Activated CD8-positive, alpha-beta memory T cell treated with anti-CD3 and anti-CD28 coated beads, Interleukin-2, amount 10 ng/mL, durations not matched to agents 7 days and 5 days (primary cell): ENCODE measurements at regions not wholly inside any gene's neighbourhood (a gene's known extent, or its start where the extent isn't known, plus 50 kb on each side); places are given as distances from the start of the nearest gene placed in this dataset.

Source experiments
- ATAC-seq: fragments of 150-1000 bp; cut with Tn5 transposase; one replicate; pipeline ENCODE4 v1.10.0; 2021; ENCODE audit warnings: moderate library complexity
- CTCF ChIA-PET: fragments of 350-600 bp; sonication (Branson Sonifier 250); formaldehyde crosslinking; loops from one replicate; lab custom pipeline; 2021; ENCODE audit warnings: antibody characterized with exemption; lab: Charles Lee
- DNase-seq: peaks from one replicate; pipeline ENCODE4 v3.0.0-alpha.2; 2020
- H3K27ac Mint-ChIP-seq: one replicate; pipeline ENCODE4 v1.8.0; 2021; ENCODE audit warnings: mild to moderate bottlenecking, mixed read lengths
- H3K27me3 Mint-ChIP-seq: one replicate; pipeline ENCODE4 v1.8.0; 2021; ENCODE audit warnings: mixed read lengths
- H3K36me3 Mint-ChIP-seq: one replicate; pipeline ENCODE4 v1.8.0; 2021; ENCODE audit warnings: mild to moderate bottlenecking, mixed read lengths
- H3K4me1 Mint-ChIP-seq: one replicate; pipeline ENCODE4 v1.8.0; 2021; ENCODE audit warnings: mixed read lengths
- H3K4me3 Mint-ChIP-seq: one replicate; pipeline ENCODE4 v1.8.0; 2021; ENCODE audit warnings: mild to moderate bottlenecking, moderate library complexity, mixed read lengths
- H3K9me3 Mint-ChIP-seq: one replicate; pipeline ENCODE4 v1.8.0; 2022; ENCODE audit warnings: low read depth, mixed read lengths

- no peaks in the 10 kb centered on the region for H3K27me3 Mint-ChIP-seq
- no peak for DNase-seq
- no peaks in the 10 kb centered on the region for H3K4me1 Mint-ChIP-seq
- CTCF ChIA-PET: no interaction called here
- no peak overlapping the region for H3K4me3 Mint-ChIP-seq
- no peak overlapping the region for H3K27ac Mint-ChIP-seq
- ATAC-seq: no peak
- H3K36me3 Mint-ChIP-seq: no peaks in the 10 kb centered on the region
- H3K9me3 Mint-ChIP-seq: no peaks in the 10 kb centered on the region
Observed at GRCh38 chr13:70895599-70895998, 787.3 kb upstream of the KLHL1 start.

DNA sequence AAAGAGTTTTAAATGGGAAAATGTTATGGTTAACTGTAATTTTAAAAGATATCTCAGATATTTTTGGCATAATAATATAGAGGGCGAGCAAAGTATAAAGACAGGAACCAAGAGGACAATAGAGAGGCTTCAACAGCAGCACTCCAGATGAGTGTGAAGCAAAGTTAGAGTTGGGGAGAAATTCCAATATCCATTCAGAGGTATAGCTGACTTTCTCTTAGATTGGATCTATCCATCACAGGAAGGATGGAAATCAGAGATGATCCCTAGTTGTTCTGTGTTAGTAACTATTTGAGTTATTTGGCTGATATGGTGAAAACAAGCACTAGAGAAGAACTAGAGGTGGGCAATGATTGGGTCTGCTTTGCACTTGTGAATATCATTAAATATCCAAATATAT is 786.0 kb upstream of the KLHL1 start:
- Mint-ChIP-seq H3K36me3 (no peaks in the 10 kb centered on the region), H3K9me3 (no peaks in the 10 kb centered on the region), H3K27me3 (no peaks in the 10 kb centered on the region), H3K4me1 (no peaks in the 10 kb centered on the region), H3K4me3 (no peak overlapping the region), H3K27ac (no peak overlapping the region)
- ATAC-seq: no peak
- DNase-seq: no peak
- CTCF ChIA-PET: no interaction called here

DNA sequence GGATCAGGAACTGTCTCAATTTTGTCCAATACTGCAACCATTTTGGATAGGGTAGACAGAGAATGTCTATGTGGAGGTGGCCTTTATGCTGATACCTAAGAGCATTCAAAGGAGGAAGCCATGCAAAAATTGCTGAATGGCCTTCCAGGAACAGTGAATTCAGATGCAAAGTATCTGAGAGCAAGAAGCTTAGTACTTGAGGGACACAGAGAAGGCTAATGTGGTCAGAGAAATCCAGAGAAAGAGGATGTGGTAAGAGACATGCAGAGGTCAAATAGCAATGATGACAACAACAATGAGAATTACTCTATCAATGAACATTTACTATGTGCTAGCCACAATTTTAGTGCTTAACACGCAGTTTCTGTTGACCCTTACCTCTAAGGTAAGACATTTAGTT is 785.6 kb upstream of the KLHL1 start:
- DNase-seq: no peak
- peaks cover under 1% of the 10 kb centered on the region for H3K9me3 Mint-ChIP-seq
- no peaks in the 10 kb centered on the region for H3K36me3 Mint-ChIP-seq
- H3K4me1 Mint-ChIP-seq: no peaks in the 10 kb centered on the region
- CTCF ChIA-PET: no interaction called here
- no peak overlapping the region for H3K27ac Mint-ChIP-seq
- H3K27me3 Mint-ChIP-seq: no peaks in the 10 kb centered on the region
- no peak for ATAC-seq
- H3K4me3 Mint-ChIP-seq: no peak overlapping the region

DNA sequence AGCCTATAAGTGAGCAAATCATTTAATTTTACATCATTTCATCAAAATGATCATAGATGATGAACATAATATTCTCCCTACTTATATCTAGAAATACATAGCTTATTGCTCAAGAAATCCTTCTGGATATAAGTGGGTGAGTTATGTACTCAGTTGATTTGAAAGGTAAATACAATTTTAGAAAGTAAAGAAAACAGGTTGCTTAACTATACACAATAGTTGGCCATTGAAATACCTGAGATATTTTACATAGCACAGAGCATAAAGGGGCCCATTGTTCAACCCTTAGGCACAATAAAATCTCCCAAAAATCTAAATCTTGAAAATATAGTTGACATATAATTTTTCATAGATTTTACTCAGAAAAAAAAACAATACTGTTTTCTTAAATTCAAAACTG is 782.0 kb upstream of the KLHL1 start:
- Mint-ChIP-seq H3K4me1 (no peaks in the 10 kb centered on the region), H3K27me3 (no peaks in the 10 kb centered on the region), H3K4me3 (no peak overlapping the region), H3K27ac (no peak overlapping the region), H3K9me3 (peaks cover 4% of the 10 kb centered on the region), H3K36me3 (no peaks in the 10 kb centered on the region)
- no peak for ATAC-seq
- CTCF ChIA-PET: no interaction called here
- no peak for DNase-seq

- no peaks in the 10 kb centered on the region for H3K36me3 Mint-ChIP-seq
- DNase-seq (no peak), ATAC-seq (no peak)
- H3K27me3 Mint-ChIP-seq: no peaks in the 10 kb centered on the region
- CTCF ChIA-PET: no interaction called here
- peaks cover 4% of the 10 kb centered on the region for H3K9me3 Mint-ChIP-seq
- no peaks in the 10 kb centered on the region for H3K4me1 Mint-ChIP-seq
- H3K27ac Mint-ChIP-seq: no peak overlapping the region
- H3K4me3 Mint-ChIP-seq: no peak overlapping the region
Observed at GRCh38 chr13:70889163-70889562, 780.9 kb upstream of the KLHL1 start.

DNA sequence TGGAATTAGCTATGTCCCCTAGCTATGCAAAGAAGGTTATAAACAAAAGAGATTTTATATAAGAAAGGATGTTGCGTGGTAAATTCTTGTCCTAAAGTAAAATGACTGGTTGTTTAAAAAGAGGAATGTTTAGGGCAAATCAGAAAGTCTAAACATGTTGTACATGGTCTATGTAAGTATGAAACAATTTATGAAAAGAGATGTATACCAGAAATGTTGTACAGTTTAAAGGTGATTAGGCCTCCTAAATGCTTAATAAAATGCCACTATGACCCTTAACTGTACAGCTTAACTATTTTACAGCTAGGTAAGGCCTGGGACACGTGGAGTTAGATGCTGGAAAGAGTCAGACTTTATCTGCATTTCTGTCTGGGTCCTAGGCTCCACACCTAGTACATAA is 775.9 kb upstream of the KLHL1 start:
- H3K27me3 Mint-ChIP-seq: no peaks in the 10 kb centered on the region
- no peaks in the 10 kb centered on the region for H3K4me1 Mint-ChIP-seq
- H3K27ac Mint-ChIP-seq: no peak overlapping the region
- no peak overlapping the region for H3K4me3 Mint-ChIP-seq
- ATAC-seq: no peak
- CTCF ChIA-PET: no interaction called here
- DNase-seq: no peak
- H3K9me3 Mint-ChIP-seq: peaks cover 4% of the 10 kb centered on the region
- no peaks in the 10 kb centered on the region for H3K36me3 Mint-ChIP-seq

DNA sequence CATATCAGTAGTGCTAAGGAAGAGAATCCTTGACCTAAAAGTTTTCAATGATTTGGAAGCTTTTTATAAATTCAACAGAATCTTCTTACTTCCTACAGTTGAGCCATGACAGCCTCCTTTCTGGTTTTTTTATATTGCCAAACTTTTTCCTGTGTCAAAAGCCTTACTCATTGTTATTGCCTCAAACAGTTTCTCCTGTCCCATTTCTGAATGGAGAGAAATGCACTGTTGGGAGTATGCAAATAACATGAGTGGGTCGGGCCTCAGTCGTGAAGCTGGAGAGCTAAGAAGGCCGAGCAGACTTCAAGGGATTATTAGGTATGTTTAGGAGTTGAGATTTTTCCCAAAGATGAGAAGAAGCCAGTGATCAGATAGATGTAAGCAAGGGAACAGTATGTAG is 766.4 kb upstream of the KLHL1 start:
- ATAC-seq: no peak
- no peak overlapping the region for H3K4me3 Mint-ChIP-seq
- no peaks in the 10 kb centered on the region for H3K4me1 Mint-ChIP-seq
- H3K9me3 Mint-ChIP-seq: peaks cover 10% of the 10 kb centered on the region
- DNase-seq: no peak
- no peak overlapping the region for H3K27ac Mint-ChIP-seq
- H3K36me3 Mint-ChIP-seq: no peaks in the 10 kb centered on the region
- no peaks in the 10 kb centered on the region for H3K27me3 Mint-ChIP-seq
- CTCF ChIA-PET: no interaction called here

GRCh38 chr13:70864731-70865130 is 756.5 kb upstream of the KLHL1 start:
- CTCF ChIA-PET: no interaction called here
- Mint-ChIP-seq H3K27me3 (no peaks in the 10 kb centered on the region), H3K27ac (no peak overlapping the region), H3K4me3 (no peak overlapping the region), H3K9me3 (no peaks in the 10 kb centered on the region), H3K4me1 (no peaks in the 10 kb centered on the region), H3K36me3 (no peaks in the 10 kb centered on the region)
- no peak for ATAC-seq
- DNase-seq: no peak

GRCh38 chr13:70856711-70857110 is 748.5 kb upstream of the KLHL1 start:
- ATAC-seq (no peak), DNase-seq (no peak)
- peaks cover 2% of the 10 kb centered on the region for H3K9me3 Mint-ChIP-seq
- no peaks in the 10 kb centered on the region for H3K27me3 Mint-ChIP-seq
- no peak overlapping the region for H3K27ac Mint-ChIP-seq
- H3K4me1 Mint-ChIP-seq: no peaks in the 10 kb centered on the region
- H3K36me3 Mint-ChIP-seq: no peaks in the 10 kb centered on the region
- no peak overlapping the region for H3K4me3 Mint-ChIP-seq
- CTCF ChIA-PET: no interaction called here

DNA sequence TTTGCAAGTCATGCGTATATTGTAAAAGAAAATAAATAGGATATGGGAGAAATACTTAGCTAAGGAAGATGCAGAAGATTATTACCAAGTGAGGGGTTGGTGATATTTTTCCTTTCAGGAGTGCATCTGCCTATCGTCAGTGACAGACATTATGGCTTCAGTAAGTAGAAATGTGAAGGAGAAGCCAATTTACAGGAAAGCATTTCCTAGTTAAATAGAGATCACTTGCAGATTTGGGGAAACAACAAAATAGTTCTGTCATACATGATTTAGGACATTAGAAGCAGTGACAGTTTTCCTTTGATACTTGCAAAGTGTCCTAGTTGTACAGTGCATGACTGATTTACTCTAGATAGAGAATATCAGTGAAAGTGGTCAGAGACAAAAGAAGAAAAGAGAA is 747.8 kb upstream of the KLHL1 start:
- CTCF ChIA-PET: no interaction called here
- ATAC-seq: no peak
- Mint-ChIP-seq H3K27me3 (no peaks in the 10 kb centered on the region), H3K36me3 (no peaks in the 10 kb centered on the region), H3K27ac (no peak overlapping the region), H3K9me3 (peaks cover 2% of the 10 kb centered on the region), H3K4me3 (no peak overlapping the region), H3K4me1 (no peaks in the 10 kb centered on the region)
- no peak for DNase-seq

GRCh38 chr13:70849222-70849621 is 741.0 kb upstream of the KLHL1 start:
- no peak for DNase-seq
- no peaks in the 10 kb centered on the region for H3K36me3 Mint-ChIP-seq
- CTCF ChIA-PET: no interaction called here
- H3K9me3 Mint-ChIP-seq: peaks cover 2% of the 10 kb centered on the region
- H3K4me1 Mint-ChIP-seq: no peaks in the 10 kb centered on the region
- H3K27ac Mint-ChIP-seq: no peak overlapping the region
- H3K27me3 Mint-ChIP-seq: no peaks in the 10 kb centered on the region
- no peak for ATAC-seq
- no peak overlapping the region for H3K4me3 Mint-ChIP-seq

DNA sequence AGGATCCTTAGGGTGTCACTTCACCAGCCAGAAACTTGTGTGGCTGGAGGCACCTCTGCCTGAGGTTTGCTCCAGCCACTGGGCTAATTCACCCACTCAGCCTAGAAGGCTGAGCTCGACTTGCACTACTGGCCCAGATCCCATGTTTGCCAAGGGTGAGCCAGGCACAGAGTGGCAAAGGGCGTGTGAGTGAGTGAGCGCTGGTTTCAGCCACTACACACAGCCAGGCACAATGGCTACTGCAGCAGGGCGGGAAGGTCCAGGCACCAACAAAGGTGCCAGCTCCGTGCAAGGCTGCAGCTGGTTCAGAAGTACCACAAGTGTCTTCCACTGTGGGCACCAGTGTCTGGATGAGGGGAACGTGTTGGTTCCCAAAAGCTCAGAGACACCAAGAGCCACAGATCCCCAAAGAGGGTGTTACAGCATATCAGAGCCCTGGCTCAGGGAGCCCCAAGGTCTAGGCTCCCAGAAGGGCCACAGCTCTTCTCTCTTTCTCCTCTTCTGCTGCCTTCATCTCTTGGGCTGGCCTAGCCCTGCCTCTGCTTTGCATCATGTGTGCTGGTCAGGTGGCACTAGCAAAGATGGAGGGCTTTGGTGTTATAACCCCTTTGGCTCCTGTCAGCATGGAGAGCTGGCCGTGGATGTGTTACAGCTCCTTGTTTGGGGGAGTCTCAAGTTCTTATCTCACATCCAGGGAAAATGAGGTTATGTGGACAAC is 736.3 kb upstream of the KLHL1 start:
- ATAC-seq: no peak
- H3K4me1 Mint-ChIP-seq: no peaks in the 10 kb centered on the region
- no peak overlapping the region for H3K4me3 Mint-ChIP-seq
- CTCF ChIA-PET: no interaction called here
- no peak overlapping the region for H3K27ac Mint-ChIP-seq
- peaks cover 2% of the 10 kb centered on the region for H3K9me3 Mint-ChIP-seq
- H3K27me3 Mint-ChIP-seq: no peaks in the 10 kb centered on the region
- DNase-seq: no peak
- no peaks in the 10 kb centered on the region for H3K36me3 Mint-ChIP-seq

GRCh38 chr13:70842062-70842644 is 733.9 kb upstream of the KLHL1 start:
- no peak overlapping the region for H3K27ac Mint-ChIP-seq
- CTCF ChIA-PET: no interaction called here
- DNase-seq: no peak

DNA sequence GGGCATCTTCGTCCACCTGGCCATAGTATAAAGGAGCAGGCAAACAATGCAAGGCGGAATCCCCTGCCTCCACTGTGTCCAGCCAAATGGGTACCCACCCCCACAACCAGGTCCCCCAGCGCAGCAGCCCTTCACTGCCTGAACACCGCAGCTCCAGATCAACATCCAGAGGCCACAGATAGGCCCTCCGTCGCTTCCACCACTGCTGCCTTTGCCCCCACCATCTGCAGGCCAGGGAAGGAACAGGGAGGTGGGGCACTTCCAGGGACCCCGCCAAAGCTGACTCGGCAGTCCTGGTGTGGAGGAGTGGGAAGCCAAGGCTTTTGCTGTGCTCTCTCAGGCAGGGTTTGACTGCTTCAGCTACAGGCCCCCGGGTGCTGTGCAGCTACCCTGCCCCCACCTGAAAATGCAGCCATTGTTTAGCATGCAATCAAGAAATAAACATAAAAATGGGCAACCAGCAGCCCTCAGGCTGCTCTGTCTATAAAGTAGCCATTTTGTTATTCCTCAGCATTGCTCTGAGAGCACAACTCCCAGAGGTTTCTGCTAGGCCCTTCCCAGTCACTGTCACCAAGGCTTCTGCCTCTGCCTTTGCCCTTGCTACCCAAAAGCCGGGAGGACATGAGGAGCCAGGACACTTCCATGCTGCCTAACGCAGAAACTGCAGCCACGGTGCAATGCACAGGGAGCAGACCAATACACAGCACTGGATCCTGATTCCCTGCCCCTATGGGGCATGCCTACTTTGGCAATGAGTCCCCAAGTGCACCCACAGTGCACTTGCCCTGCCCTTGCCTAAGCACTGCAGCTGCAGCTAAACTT is 733.2 kb upstream of the KLHL1 start:
- no peaks in the 10 kb centered on the region for H3K36me3 Mint-ChIP-seq
- no peaks in the 10 kb centered on the region for H3K27me3 Mint-ChIP-seq
- ATAC-seq (no peak), DNase-seq (no peak)
- H3K27ac Mint-ChIP-seq: no peak overlapping the region
- H3K9me3 Mint-ChIP-seq: peaks cover 2% of the 10 kb centered on the region
- H3K4me1 Mint-ChIP-seq: no peaks in the 10 kb centered on the region
- H3K4me3 Mint-ChIP-seq: no peak overlapping the region
- CTCF ChIA-PET: no interaction called here

More at GRCh38 chr13:70842062-70842644, 733.9 kb upstream of the KLHL1 start:
- Mint-ChIP-seq H3K9me3 (peaks cover 2% of the 10 kb centered on the region), H3K36me3 (no peaks in the 10 kb centered on the region), H3K27me3 (no peaks in the 10 kb centered on the region), H3K4me3 (no peak overlapping the region), H3K4me1 (no peaks in the 10 kb centered on the region)
- no peak for ATAC-seq
